ENCODE measurements at regions not wholly inside any gene's neighbourhood (a gene's known extent, or its start where the extent isn't known, plus 50 kb on each side); places are given as distances from the start of the nearest gene placed in this dataset.

- TF ChIP-seq ARID4B (CRISPR knock-in tag; IDR thresholded peaks at IDR 0.05) (no peak), SMARCC2 (IDR thresholded peaks at IDR 0.05; ENCODE audit: low read depth) (no peak), SPI1 (IDR thresholded peaks at IDR 0.05; ENCODE audit: borderline replicate concordance, low read depth, low read length) (peak; percentile 58), MEIS2 (IDR thresholded peaks at IDR 0.05; ENCODE audit: partially characterized antibody) (peak; percentile 56), MLLT1 (IDR thresholded peaks at IDR 0.05) (no peak), SIN3B (IDR thresholded peaks at IDR 0.05; ENCODE audit: low read depth) (no peak), HEY1 (CRISPR knock-in tag; IDR thresholded peaks at IDR 0.05; ENCODE audit: borderline replicate concordance) (no peak), MTA1 (IDR thresholded peaks at IDR 0.05; ENCODE audit: borderline replicate concordance) (no peak), JUN (IDR thresholded peaks at IDR 0.05; ENCODE audit: borderline replicate concordance, low read depth, low read length) (no peak), JUN (CRISPR knock-in tag; IDR thresholded peaks at IDR 0.05; ENCODE audit: borderline replicate concordance) (no peak), REST (IDR thresholded peaks at IDR 0.05; ENCODE audit: borderline replicate concordance) (no peak), REST (CRISPR knock-in tag; IDR thresholded peaks at IDR 0.05; ENCODE audit: low read depth) (no peak)
Measured at GRCh38 chr10:71045204-71045809, 156.9 kb upstream of the PCBD1 start (continued).

Measured in K562 (cell line).